K562 (cell line): ENCODE measurements at regions not wholly inside any gene's neighbourhood (a gene's known extent, or its start where the extent isn't known, plus 50 kb on each side); places are given as distances from the start of the nearest gene placed in this dataset.

Experiments
- ATAC-seq: fragments of 200-7000 bp; cut with Tn5 transposase; 3 replicates; pipeline ENCODE4 v1.9.1; 2020; ENCODE audit warnings: moderate library complexity
- BruUV-seq: library from RNA; stranded (reverse); fragments of 400-500 nt; replicated peaks from 2 replicates; lab custom pipeline; 2021; lab: Mats Ljungman, UMichigan
- CTCF ChIA-PET: fragments of 300-600 bp; formaldehyde crosslinking; extraction: SDS; loops from one replicate; lab custom pipeline; 2021; ENCODE audit warnings: low intra/inter-chr PET ratio; lab: Yijun Ruan, JAX
- POLR2A ChIA-PET: fragments of 300-600, 350-650 bp; sonication (Branson Sonifier 250); formaldehyde crosslinking; extraction: SDS; loops from one replicate; lab custom pipeline; 2021; ENCODE audit warnings: antibody characterized with exemption, inconsistent platforms; lab: Yijun Ruan, JAX
- DNase-seq, 4 experiments: peaks; one replicate each; pipeline versions ENCODE4 v3.0.0 to v3.0.0-alpha.2; 2011 to 2018; ENCODE audit warnings: low spot score in 3 of 4, mixed read lengths in 3 of 4; ENCODE audit errors: extremely low read depth in 1 of 4
- FAIRE-seq: peaks from 2 replicates; lab custom pipeline; 2011; peaks lifted over from hg19 to GRCh38; lab: Jason Lieb, UNC
- H2AFZ ChIP-seq: 2 replicates; pipeline ENCODE4 v1.6.0; 2011; ENCODE audit warnings: low read depth, low read length, control low read depth, inconsistent platforms
- H3K27ac ChIP-seq: fragments of 200-600 bp; 3 replicates; pipeline ENCODE4 v1.8.0; 2011; ENCODE audit warnings: low read depth, mild to moderate bottlenecking, control low read depth, inconsistent platforms, low read length, moderate library complexity, mixed read lengths; ENCODE audit errors: extremely low read depth
- H3K27me3 ChIP-seq, 2 experiments: fragments of 300-600 bp in 1 of 2; 2 replicates in 1 of 2; 3 replicates in 1 of 2; pipeline versions ENCODE4 v1.6.0 to v1.8.0; 2011; ENCODE audit warnings: inconsistent platforms in 2 of 2, low read length in 2 of 2, mild to moderate bottlenecking in 1 of 2, mixed read lengths in 1 of 2, moderate library complexity in 1 of 2; ENCODE audit not compliant: control insufficient read depth in 2 of 2, insufficient read depth in 2 of 2
- H3K36me3 ChIP-seq: fragments of 300-600 bp; 3 replicates; pipeline ENCODE4 v1.8.0; 2011; ENCODE audit warnings: mild to moderate bottlenecking, low read length, inconsistent platforms; ENCODE audit not compliant: control insufficient read depth, insufficient read depth
- H3K4me1 ChIP-seq, 2 experiments: fragments of 200-600 bp in 1 of 2; replicated peaks in 1 of 2; 2 replicates in 1 of 2; 3 replicates in 1 of 2; pipeline versions ENCODE4 v1.5.1 to v1.8.0; 2011; ENCODE audit warnings: inconsistent platforms in 2 of 2, low read length in 2 of 2, mild to moderate bottlenecking in 1 of 2, mixed read lengths in 1 of 2, moderate library complexity in 1 of 2; ENCODE audit not compliant: control insufficient read depth in 2 of 2, insufficient read depth in 2 of 2
- H3K4me2 ChIP-seq: 2 replicates; pipeline ENCODE4 v1.6.1; 2011; ENCODE audit warnings: low read length, control low read depth, inconsistent platforms, mixed read lengths; ENCODE audit not compliant: insufficient read depth
- H3K4me3 ChIP-seq: fragments of 200-600 bp; sonication (generic), shearing (Covaris generic); 2 replicates; pipeline ENCODE4 v1.5.1; 2016; ENCODE audit warnings: control low read depth, inconsistent platforms
- H3K79me2 ChIP-seq: fragments of 200-600 bp; 3 replicates; pipeline ENCODE4 v1.8.0; 2011; ENCODE audit warnings: low read length, inconsistent platforms; ENCODE audit not compliant: control insufficient read depth, insufficient read depth
- H3K9ac ChIP-seq, 2 experiments: 2 replicates each; pipeline versions ENCODE4 v1.6.0 to v1.6.1; 2011; ENCODE audit warnings: low read depth in 2 of 2, low read length in 2 of 2, control low read depth in 1 of 2, inconsistent platforms in 1 of 2, mild to moderate bottlenecking in 1 of 2, mixed read lengths in 1 of 2; ENCODE audit not compliant: insufficient read depth in 1 of 2
- H3K9me1 ChIP-seq: one replicate; pipeline ENCODE4 v1.6.0; 2011; ENCODE audit warnings: inconsistent platforms, mild to moderate bottlenecking, low read length, moderate library complexity; ENCODE audit not compliant: control insufficient read depth, insufficient read depth
- H3K9me3 ChIP-seq: replicated peaks from 2 replicates; pipeline ENCODE4 v1.5.1; 2011; ENCODE audit warnings: low read depth, low read length, inconsistent platforms; ENCODE audit not compliant: control insufficient read depth, insufficient read depth
- H4K20me1 ChIP-seq: replicated peaks from 2 replicates; pipeline ENCODE4 v1.6.1; 2011; ENCODE audit warnings: low read length, inconsistent platforms, mixed read lengths; ENCODE audit not compliant: control insufficient read depth, insufficient read depth
- ASH1L ChIP-seq: fragments of 450-650 bp; IDR thresholded peaks from 2 replicates; pipeline ENCODE4 v1.6.1; 2018; ENCODE audit warnings: borderline replicate concordance, mild to moderate bottlenecking, low read depth; ENCODE audit not compliant: partially characterized antibody
- CBX2 ChIP-seq: fragments of 200-600 bp; sonication (generic); IDR thresholded peaks from one replicate; pipeline ENCODE4 v1.6.1; 2012; ENCODE audit warnings: mild to moderate bottlenecking, low read length, inconsistent platforms; ENCODE audit not compliant: insufficient read depth, poor library complexity, severe bottlenecking
- IRF1 ChIP-seq: sonication (generic); formaldehyde crosslinking; IDR thresholded peaks from 2 replicates; pipeline ENCODE4 v1.8.0; 2022; ENCODE audit warnings: missing genetic modification reagents, mild to moderate bottlenecking, borderline replicate concordance
- JUN ChIP-seq, 2 experiments: sonication (generic) in 1 of 2; formaldehyde crosslinking in 1 of 2; IDR thresholded peaks; 2 replicates each; pipeline versions ENCODE4 v1.6.1 to v1.8.0; 2012 to 2022; ENCODE audit warnings: borderline replicate concordance in 2 of 2, mild to moderate bottlenecking in 2 of 2, improper control_type of control experiment in 1 of 2, low read depth in 1 of 2, low read length in 1 of 2, missing genetic modification reagents in 1 of 2
- MTA2 ChIP-seq: fragments of 450-650 bp; IDR thresholded peaks from 2 replicates; pipeline ENCODE4 v1.6.1; 2016; ENCODE audit warnings: low read depth
- ZBTB49 ChIP-seq: sonication (generic); formaldehyde crosslinking; IDR thresholded peaks from 2 replicates; pipeline ENCODE4 v1.8.0; 2022; ENCODE audit warnings: missing genetic modification reagents, mild to moderate bottlenecking, borderline replicate concordance
- WGBS: fragments of 100-300 bp; shearing (Covaris generic); methylation state at CpG from one replicate; pipeline ENCODE4 v1.1.6; 2016; ENCODE audit warnings: low coverage, mixed read lengths; ENCODE audit not compliant: insufficient coverage; ENCODE audit errors: missing lambda C conversion rate; 5-methylcytosine and 5-hydroxymethylcytosine counted together
- in situ Hi-C: fragments of 300-500 bp; cut with MboI; formaldehyde crosslinking; loops from 4 replicates; pipeline ENCODE4 v1.15.0; 2018; ENCODE audit warnings: inconsistent platforms, mixed read lengths
- intact Hi-C: fragments of 100-400 bp; cut with micrococcal nuclease; formaldehyde crosslinking; loops from 2 replicates; pipeline ENCODE4 v1.14.2; 2022
- TF ChIP-seq, protein P1 (sequence below), 2 experiments: fragments of 450-650 bp in 1 of 2; sonication (generic) in 1 of 2; formaldehyde crosslinking in 1 of 2; IDR thresholded peaks; 2 replicates each; pipeline versions ENCODE4 v1.7.1 to v1.9.0; 2016 to 2022; ENCODE audit warnings: inconsistent platforms in 1 of 2, mild to moderate bottlenecking in 1 of 2, missing genetic modification reagents in 1 of 2
- TF ChIP-seq, protein P2 (sequence below): fragments of 450-650 bp; IDR thresholded peaks from 2 replicates; pipeline ENCODE4 v1.6.1; 2016; ENCODE audit warnings: low read depth, mild to moderate bottlenecking, moderate library complexity

GRCh38 chr10:83076443-83076842 is 1062.9 kb upstream of the GHITM start:
- no TSS peak for BruUV-seq
- Histone ChIP-seq H3K36me3 (no peaks in the 10 kb centered on the region), H3K9ac (no peak overlapping the region), H3K9me1 (no peaks in the 10 kb centered on the region), H3K9me3 (no peaks in the 10 kb centered on the region; the same call in 1 of the 2 replicates), H4K20me1 (no peaks in the 10 kb centered on the region), H3K27ac (no peak overlapping the region), H3K4me1 (no peaks in the 10 kb centered on the region), H3K4me3 (no peak overlapping the region), H3K27me3 (no peaks in the 10 kb centered on the region), H3K4me2 (no peak overlapping the region), H3K79me2 (no peaks in the 10 kb centered on the region), H2AFZ (no peak overlapping the region)
- ChIA-PET CTCF (no interaction called here), POLR2A (no interaction called here)
- DNase-seq: no peak
- WGBS: 0% methylated on average over 3 of the region's 3 CpGs
- FAIRE-seq: no peak
- intact Hi-C loops: no loop called here
- no peak for ATAC-seq
- in situ Hi-C loops: no loop called here
- TF ChIP-seq, protein P1, sequence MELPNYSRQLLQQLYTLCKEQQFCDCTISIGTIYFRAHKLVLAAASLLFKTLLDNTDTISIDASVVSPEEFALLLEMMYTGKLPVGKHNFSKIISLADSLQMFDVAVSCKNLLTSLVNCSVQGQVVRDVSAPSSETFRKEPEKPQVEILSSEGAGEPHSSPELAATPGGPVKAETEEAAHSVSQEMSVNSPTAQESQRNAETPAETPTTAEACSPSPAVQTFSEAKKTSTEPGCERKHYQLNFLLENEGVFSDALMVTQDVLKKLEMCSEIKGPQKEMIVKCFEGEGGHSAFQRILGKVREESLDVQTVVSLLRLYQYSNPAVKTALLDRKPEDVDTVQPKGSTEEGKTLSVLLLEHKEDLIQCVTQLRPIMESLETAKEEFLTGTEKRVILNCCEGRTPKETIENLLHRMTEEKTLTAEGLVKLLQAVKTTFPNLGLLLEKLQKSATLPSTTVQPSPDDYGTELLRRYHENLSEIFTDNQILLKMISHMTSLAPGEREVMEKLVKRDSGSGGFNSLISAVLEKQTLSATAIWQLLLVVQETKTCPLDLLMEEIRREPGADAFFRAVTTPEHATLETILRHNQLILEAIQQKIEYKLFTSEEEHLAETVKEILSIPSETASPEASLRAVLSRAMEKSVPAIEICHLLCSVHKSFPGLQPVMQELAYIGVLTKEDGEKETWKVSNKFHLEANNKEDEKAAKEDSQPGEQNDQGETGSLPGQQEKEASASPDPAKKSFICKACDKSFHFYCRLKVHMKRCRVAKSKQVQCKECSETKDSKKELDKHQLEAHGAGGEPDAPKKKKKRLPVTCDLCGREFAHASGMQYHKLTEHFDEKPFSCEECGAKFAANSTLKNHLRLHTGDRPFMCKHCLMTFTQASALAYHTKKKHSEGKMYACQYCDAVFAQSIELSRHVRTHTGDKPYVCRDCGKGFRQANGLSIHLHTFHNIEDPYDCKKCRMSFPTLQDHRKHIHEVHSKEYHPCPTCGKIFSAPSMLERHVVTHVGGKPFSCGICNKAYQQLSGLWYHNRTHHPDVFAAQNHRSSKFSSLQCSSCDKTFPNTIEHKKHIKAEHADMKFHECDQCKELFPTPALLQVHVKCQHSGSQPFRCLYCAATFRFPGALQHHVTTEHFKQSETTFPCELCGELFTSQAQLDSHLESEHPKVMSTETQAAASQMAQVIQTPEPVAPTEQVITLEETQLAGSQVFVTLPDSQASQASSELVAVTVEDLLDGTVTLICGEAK (IDR thresholded peaks at IDR 0.05): no peak
- TF ChIP-seq, protein P1 (CRISPR knock-in tag; IDR thresholded peaks at IDR 0.05): no peak
- TF ChIP-seq MTA2: no peak
- no peak for TF ChIP-seq CBX2
- TF ChIP-seq ZBTB49: no peak
- TF ChIP-seq JUN (IDR thresholded peaks at IDR 0.05; ENCODE audit: borderline replicate concordance, low read depth, low read length): no peak
- no peak for TF ChIP-seq JUN (CRISPR knock-in tag; IDR thresholded peaks at IDR 0.05; ENCODE audit: borderline replicate concordance)
- no peak for TF ChIP-seq IRF1 (CRISPR knock-in tag)
- no peak for TF ChIP-seq ASH1L
- TF ChIP-seq, protein P2, sequence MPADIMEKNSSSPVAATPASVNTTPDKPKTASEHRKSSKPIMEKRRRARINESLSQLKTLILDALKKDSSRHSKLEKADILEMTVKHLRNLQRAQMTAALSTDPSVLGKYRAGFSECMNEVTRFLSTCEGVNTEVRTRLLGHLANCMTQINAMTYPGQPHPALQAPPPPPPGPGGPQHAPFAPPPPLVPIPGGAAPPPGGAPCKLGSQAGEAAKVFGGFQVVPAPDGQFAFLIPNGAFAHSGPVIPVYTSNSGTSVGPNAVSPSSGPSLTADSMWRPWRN: no peak
